Vagina (tissue), 2 donors: ENCODE measurements at regions not wholly inside any gene's neighbourhood (a gene's known extent, or its start where the extent isn't known, plus 50 kb on each side); places are given as distances from the start of the nearest gene placed in this dataset.

Experiments
- CTCF ChIP-seq, 3 experiments: fragments of 450-650 bp in 2 of 3; fragments of 200-600 bp in 1 of 3; sonication (generic) in 1 of 3; IDR thresholded peaks; one replicate each; pipeline ENCODE4 v1.5.1; 2017 to 2019; ENCODE audit warnings: antibody characterized with exemption in 3 of 3, mild to moderate bottlenecking in 2 of 3, moderate library complexity in 2 of 3
- POLR2A ChIP-seq, 2 donors: fragments of 450-650 bp; IDR thresholded peaks; one replicate each; pipeline ENCODE4 v1.6.1; 2017; ENCODE audit warnings: antibody characterized with exemption in 2 of 2, mild to moderate bottlenecking in 2 of 2, moderate library complexity in 2 of 2
- POLR2AphosphoS5 ChIP-seq, 2 donors: sonication (generic); formaldehyde crosslinking; IDR thresholded peaks; one replicate each; pipeline ENCODE4 v1.9.0; 2017; ENCODE audit warnings: antibody characterized with exemption in 2 of 2, mild to moderate bottlenecking in 2 of 2, low read depth in 1 of 2; ENCODE audit not compliant: insufficient read depth in 1 of 2

GRCh38 chrX:137654481-137654880, 88.6 kb downstream of the ZIC3 start:
- no peak for TF ChIP-seq CTCF (IDR thresholded peaks at IDR 0.05)
- TF ChIP-seq POLR2A (IDR thresholded peaks at IDR 0.05) = no peak
- no peak for TF ChIP-seq POLR2AphosphoS5 (IDR thresholded peaks at IDR 0.05; ENCODE audit: insufficient read depth in 1 of 2, low read depth in 1 of 2)
